H1 (cell line): ENCODE measurements at regions not wholly inside any gene's neighbourhood (a gene's known extent, or its start where the extent isn't known, plus 50 kb on each side); places are given as distances from the start of the nearest gene placed in this dataset.

Source experiments
- CHD7 ChIP-seq: fragments of 300-600 bp; sonication (generic); IDR thresholded peaks from 2 replicates; pipeline ENCODE4 v1.7.1; 2012; ENCODE audit warnings: low read length, moderate library complexity, mild to moderate bottlenecking, inconsistent platforms; ENCODE audit not compliant: insufficient replicate concordance

- no peak for TF ChIP-seq CHD7
- TF ChIP-seq, all 59 proteins: peak for 0
Measured at GRCh38 chr22:48236261-48236660, 1473.8 kb downstream of the TBC1D22A start (continued).
